ENCODE measurements at regions not wholly inside any gene's neighbourhood (a gene's known extent, or its start where the extent isn't known, plus 50 kb on each side); places are given as distances from the start of the nearest gene placed in this dataset.

DNA sequence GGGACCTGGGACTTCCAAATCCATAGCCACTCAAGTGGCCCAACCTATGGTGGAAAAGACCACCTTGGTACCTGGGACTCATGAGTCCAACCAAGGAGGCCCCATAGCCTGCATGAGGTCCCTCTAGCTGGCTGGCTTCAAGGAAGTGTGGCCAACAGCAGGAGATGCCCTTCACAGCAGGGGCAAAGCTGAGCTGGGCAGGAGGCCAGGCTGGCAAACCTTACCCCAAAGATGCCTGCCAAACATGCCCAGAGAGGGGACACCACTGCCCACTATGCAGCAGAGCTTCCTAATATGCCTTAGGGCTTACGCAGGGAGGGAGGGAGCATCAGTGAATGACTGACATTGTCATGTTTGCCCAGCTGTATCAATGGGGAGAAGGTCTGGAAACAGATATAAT is 188.0 kb upstream of the GLI2 start:
- TF ChIP-seq POLR2A (IDR thresholded peaks at IDR 0.05), result no peak
- TF ChIP-seq, protein P1, sequence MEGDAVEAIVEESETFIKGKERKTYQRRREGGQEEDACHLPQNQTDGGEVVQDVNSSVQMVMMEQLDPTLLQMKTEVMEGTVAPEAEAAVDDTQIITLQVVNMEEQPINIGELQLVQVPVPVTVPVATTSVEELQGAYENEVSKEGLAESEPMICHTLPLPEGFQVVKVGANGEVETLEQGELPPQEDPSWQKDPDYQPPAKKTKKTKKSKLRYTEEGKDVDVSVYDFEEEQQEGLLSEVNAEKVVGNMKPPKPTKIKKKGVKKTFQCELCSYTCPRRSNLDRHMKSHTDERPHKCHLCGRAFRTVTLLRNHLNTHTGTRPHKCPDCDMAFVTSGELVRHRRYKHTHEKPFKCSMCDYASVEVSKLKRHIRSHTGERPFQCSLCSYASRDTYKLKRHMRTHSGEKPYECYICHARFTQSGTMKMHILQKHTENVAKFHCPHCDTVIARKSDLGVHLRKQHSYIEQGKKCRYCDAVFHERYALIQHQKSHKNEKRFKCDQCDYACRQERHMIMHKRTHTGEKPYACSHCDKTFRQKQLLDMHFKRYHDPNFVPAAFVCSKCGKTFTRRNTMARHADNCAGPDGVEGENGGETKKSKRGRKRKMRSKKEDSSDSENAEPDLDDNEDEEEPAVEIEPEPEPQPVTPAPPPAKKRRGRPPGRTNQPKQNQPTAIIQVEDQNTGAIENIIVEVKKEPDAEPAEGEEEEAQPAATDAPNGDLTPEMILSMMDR (IDR thresholded peaks at IDR 0.05), result no peak

Data from esophagus squamous epithelium (tissue), 4 donors.